Esophagus squamous epithelium (tissue), 4 donors: ENCODE measurements at regions not wholly inside any gene's neighbourhood (a gene's known extent, or its start where the extent isn't known, plus 50 kb on each side); places are given as distances from the start of the nearest gene placed in this dataset.

ENCODE experiments used
- CTCF ChIP-seq, 6 experiments: fragments of 450-650 bp in 4 of 6; fragments of 200-600 bp in 2 of 6; sonication (generic) in 2 of 6; IDR thresholded peaks; one replicate each; pipeline ENCODE4 v1.5.1; 2016 to 2019; ENCODE audit warnings: antibody characterized with exemption in 6 of 6, mild to moderate bottlenecking in 4 of 6, moderate library complexity in 4 of 6
- POLR2A ChIP-seq, 4 donors: fragments of 450-650 bp; IDR thresholded peaks; one replicate each; pipeline ENCODE4 v1.6.1; 2017; ENCODE audit warnings: antibody characterized with exemption in 4 of 4, mild to moderate bottlenecking in 4 of 4, moderate library complexity in 3 of 4

GRCh38 chrX:3529466-3530010, 183.1 kb upstream of the MXRA5 start:
- TF ChIP-seq POLR2A (IDR thresholded peaks at IDR 0.05) = no peak
- no peak for TF ChIP-seq CTCF (IDR thresholded peaks at IDR 0.05)
